WTC11 (cell line): ENCODE measurements at regions not wholly inside any gene's neighbourhood (a gene's known extent, or its start where the extent isn't known, plus 50 kb on each side); places are given as distances from the start of the nearest gene placed in this dataset.

Experiments
- ATAC-seq: fragments of 200-7000 bp; cut with Tn5 transposase; 2 replicates; pipeline ENCODE4 v1.10.0; 2021; ENCODE audit warnings: mild to moderate bottlenecking, moderate library complexity
- CTCF ChIA-PET: fragments of 300-600 bp; sonication (Branson Sonifier 250); formaldehyde crosslinking; loops from one replicate; lab custom pipeline; 2021; ENCODE audit warnings: antibody characterized with exemption; lab: Charles Lee
- POLR2A ChIA-PET: fragments of 350-600 bp; sonication (Branson Sonifier 250); formaldehyde crosslinking; loops from one replicate; lab custom pipeline; 2021; ENCODE audit warnings: antibody characterized with exemption; lab: Charles Lee
- DNase-seq: peaks from one replicate; pipeline ENCODE4 v3.0.0; 2021; ENCODE audit warnings: low spot score
- H3K27ac Mint-ChIP-seq: 2 replicates; pipeline ENCODE4 v1.8.0; 2021; ENCODE audit warnings: mixed read lengths
- H3K27me3 Mint-ChIP-seq: 2 replicates; pipeline ENCODE4 v1.8.0; 2021; ENCODE audit warnings: low read depth, mild to moderate bottlenecking, moderate library complexity, mixed read lengths
- H3K36me3 Mint-ChIP-seq: 2 replicates; pipeline ENCODE4 v1.8.0; 2021; ENCODE audit warnings: mixed read lengths
- H3K4me1 Mint-ChIP-seq: 2 replicates; pipeline ENCODE4 v1.8.0; 2022; ENCODE audit warnings: mixed read lengths
- H3K4me3 Mint-ChIP-seq: 2 replicates; pipeline ENCODE4 v1.8.0; 2021; ENCODE audit warnings: mild to moderate bottlenecking, moderate library complexity, mixed read lengths
- H3K9me3 Mint-ChIP-seq: 2 replicates; pipeline ENCODE4 v1.8.0; 2021; ENCODE audit warnings: mixed read lengths
- ATF1 ChIP-seq: sonication (generic); formaldehyde crosslinking; IDR thresholded peaks from 2 replicates; pipeline ENCODE4 v1.8.1; 2023; ENCODE audit warnings: mild to moderate bottlenecking, moderate library complexity, missing genetic modification reagents
- E2F1 ChIP-seq: sonication (generic); formaldehyde crosslinking; IDR thresholded peaks from 2 replicates; pipeline ENCODE4 v1.8.0; 2022; ENCODE audit warnings: mild to moderate bottlenecking, missing genetic modification reagents
- FOXP4 ChIP-seq: sonication (generic); formaldehyde crosslinking; IDR thresholded peaks from 2 replicates; pipeline ENCODE4 v1.8.0; 2022; ENCODE audit warnings: mild to moderate bottlenecking, missing genetic modification reagents
- IRF2 ChIP-seq: sonication (generic); formaldehyde crosslinking; IDR thresholded peaks from 2 replicates; pipeline ENCODE4 v1.8.0; 2022; ENCODE audit warnings: low read depth, missing genetic modification reagents, borderline replicate concordance
- KAT7 ChIP-seq: sonication (generic); formaldehyde crosslinking; IDR thresholded peaks from 2 replicates; pipeline ENCODE4 v1.8.1; 2023; ENCODE audit warnings: missing genetic modification reagents, mild to moderate bottlenecking, borderline replicate concordance
- MAX ChIP-seq: sonication (generic); formaldehyde crosslinking; IDR thresholded peaks from 2 replicates; pipeline ENCODE4 v1.8.0; 2022; ENCODE audit warnings: mild to moderate bottlenecking, missing genetic modification reagents
- MLX ChIP-seq: sonication (generic); formaldehyde crosslinking; IDR thresholded peaks from 2 replicates; pipeline ENCODE4 v1.8.1; 2023; ENCODE audit warnings: mild to moderate bottlenecking, missing genetic modification reagents, moderate library complexity
- NR3C1 ChIP-seq: sonication (generic); formaldehyde crosslinking; conservative IDR thresholded peaks from 2 replicates; pipeline ENCODE4 v1.8.1; 2023; ENCODE audit warnings: low read depth, mild to moderate bottlenecking, missing genetic modification reagents
- SOX15 ChIP-seq: fragments of 250-450 bp; sonication (Bioruptor Pico); IDR thresholded peaks from 2 replicates; pipeline ENCODE4 v1.9.0; 2021; ENCODE audit warnings: mild to moderate bottlenecking
- USF2 ChIP-seq: sonication (generic); formaldehyde crosslinking; IDR thresholded peaks from 2 replicates; pipeline ENCODE4 v1.8.1; 2023; ENCODE audit warnings: mild to moderate bottlenecking, missing genetic modification reagents, moderate library complexity
- ZBTB43 ChIP-seq: sonication (generic); formaldehyde crosslinking; IDR thresholded peaks from 2 replicates; pipeline ENCODE4 v1.8.1; 2023; ENCODE audit warnings: mild to moderate bottlenecking, missing genetic modification reagents
- ZNF532 ChIP-seq: fragments of 250-450 bp; sonication (Bioruptor Pico); IDR thresholded peaks from 2 replicates; pipeline ENCODE4 v1.9.0; 2021; ENCODE audit warnings: mild to moderate bottlenecking, borderline replicate concordance
- ZSCAN18 ChIP-seq: fragments of 250-450 bp; sonication (Bioruptor Pico); IDR thresholded peaks from 2 replicates; pipeline ENCODE4 v2.1.2; 2022; ENCODE audit warnings: mild to moderate bottlenecking, moderate library complexity

GRCh38 chr18:54772056-54772455 is 56.2 kb upstream of the RAB27B start (continued):
- TF ChIP-seq IRF2 = no peak
- TF ChIP-seq USF2 = no peak
- no peak for TF ChIP-seq MAX (CRISPR knock-in tag)
- TF ChIP-seq E2F1 (CRISPR knock-in tag) = no peak
- TF ChIP-seq ATF1 (CRISPR knock-in tag) = no peak

GRCh38 chr18:54774423-54774822 is 53.9 kb upstream of the RAB27B start:
- Mint-ChIP-seq H3K36me3 (no peaks in the 10 kb centered on the region), H3K27ac (no peak overlapping the region), H3K27me3 (no peaks in the 10 kb centered on the region), H3K4me1 (peaks cover 7% of the 10 kb centered on the region)
- DNase-seq (no peak), ATAC-seq (no peak)
- no peak for TF ChIP-seq ZBTB43 (CRISPR knock-in tag)
- TF ChIP-seq ZSCAN18 (CRISPR knock-in tag) = no peak
- no peak for TF ChIP-seq KAT7 (CRISPR knock-in tag)
- no peak for TF ChIP-seq SOX15
- TF ChIP-seq MLX (CRISPR knock-in tag) = no peak
- no peak for TF ChIP-seq FOXP4
- TF ChIP-seq ZNF532 (CRISPR knock-in tag) = no peak
- TF ChIP-seq NR3C1 (CRISPR knock-in tag) = no peak
- TF ChIP-seq, all 79 proteins: peak for 0
- ChIA-PET CTCF (no interaction called here), POLR2A (no interaction called here)
- Mint-ChIP-seq H3K9me3 (peaks cover 4% of the 10 kb centered on the region; the same call in 1 of the 2 replicates), H3K4me3 (no peak overlapping the region)
